NCI-H460 (cell line): ENCODE measurements at regions not wholly inside any gene's neighbourhood (a gene's known extent, or its start where the extent isn't known, plus 50 kb on each side); places are given as distances from the start of the nearest gene placed in this dataset.
"Not testable (repeated sequence)": the region's sequence is repeated elsewhere in the genome, so short reads cannot be mapped to it uniquely, and the experiment has no call there.

Experiments used
- DNase-seq: peaks from one replicate; pipeline ENCODE4 v3.0.0-alpha.2; 2016; ENCODE audit warnings: low read depth; ENCODE audit errors: extremely low read depth

DNA sequence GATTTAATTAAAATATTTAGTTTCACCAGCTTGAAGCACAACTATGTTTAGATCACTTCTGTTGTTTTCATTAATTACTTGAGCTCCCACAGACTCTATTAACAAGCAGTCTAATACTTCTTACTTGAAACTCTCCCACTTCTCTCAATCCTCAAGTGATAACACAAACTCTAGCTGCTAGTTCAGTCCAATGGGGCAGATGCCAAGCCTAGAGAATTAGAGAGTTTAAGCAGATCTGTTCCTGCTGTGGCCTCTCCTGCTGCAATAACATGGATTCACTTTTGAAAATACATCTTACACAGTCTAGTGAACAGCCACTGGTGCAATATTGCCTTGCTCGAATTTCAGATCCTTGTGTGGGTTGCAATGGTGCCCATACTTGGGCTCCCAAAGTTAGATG lies 566.4 kb upstream of the SGO1 start:
- DNase-seq, result no peak

DNA sequence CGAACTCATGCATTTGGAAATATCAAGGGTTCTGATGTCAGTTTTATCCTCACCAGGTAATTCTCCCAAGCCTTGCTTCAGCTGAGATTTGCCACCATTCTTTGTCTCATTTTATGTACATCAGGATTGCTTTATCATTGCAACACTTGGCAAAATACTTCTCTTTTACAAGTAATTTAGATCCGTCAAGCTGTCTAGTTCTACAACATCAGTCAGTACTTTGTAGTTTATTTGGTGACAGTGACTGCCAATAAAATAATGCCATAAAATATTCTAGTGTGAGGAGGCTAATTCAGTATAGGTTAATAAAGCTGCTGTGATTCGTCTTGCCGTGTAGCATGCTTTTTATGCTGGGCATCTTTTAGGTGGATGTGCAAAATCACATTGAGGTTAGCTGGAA lies 565.3 kb upstream of the SGO1 start:
- DNase-seq, result no peak

DNA sequence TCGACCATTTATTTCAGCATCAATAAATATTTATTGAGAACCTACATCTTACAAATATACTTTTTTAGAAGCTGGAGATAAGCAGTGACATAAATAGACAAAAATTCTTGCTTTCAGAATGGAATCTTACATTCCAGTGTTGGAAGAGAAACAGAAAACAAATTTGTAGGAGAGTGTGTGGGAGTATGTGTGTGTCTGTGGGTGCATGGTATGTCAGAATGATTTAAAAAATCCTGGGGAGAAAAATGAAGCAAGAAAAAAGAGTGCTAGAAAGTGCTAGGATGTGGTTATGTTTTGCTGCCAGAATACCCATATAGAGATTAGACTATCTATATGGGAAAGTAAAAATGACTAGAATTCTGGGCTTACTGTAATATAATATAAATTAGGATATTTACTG lies 561.7 kb upstream of the SGO1 start:
- DNase-seq, result no peak

DNA sequence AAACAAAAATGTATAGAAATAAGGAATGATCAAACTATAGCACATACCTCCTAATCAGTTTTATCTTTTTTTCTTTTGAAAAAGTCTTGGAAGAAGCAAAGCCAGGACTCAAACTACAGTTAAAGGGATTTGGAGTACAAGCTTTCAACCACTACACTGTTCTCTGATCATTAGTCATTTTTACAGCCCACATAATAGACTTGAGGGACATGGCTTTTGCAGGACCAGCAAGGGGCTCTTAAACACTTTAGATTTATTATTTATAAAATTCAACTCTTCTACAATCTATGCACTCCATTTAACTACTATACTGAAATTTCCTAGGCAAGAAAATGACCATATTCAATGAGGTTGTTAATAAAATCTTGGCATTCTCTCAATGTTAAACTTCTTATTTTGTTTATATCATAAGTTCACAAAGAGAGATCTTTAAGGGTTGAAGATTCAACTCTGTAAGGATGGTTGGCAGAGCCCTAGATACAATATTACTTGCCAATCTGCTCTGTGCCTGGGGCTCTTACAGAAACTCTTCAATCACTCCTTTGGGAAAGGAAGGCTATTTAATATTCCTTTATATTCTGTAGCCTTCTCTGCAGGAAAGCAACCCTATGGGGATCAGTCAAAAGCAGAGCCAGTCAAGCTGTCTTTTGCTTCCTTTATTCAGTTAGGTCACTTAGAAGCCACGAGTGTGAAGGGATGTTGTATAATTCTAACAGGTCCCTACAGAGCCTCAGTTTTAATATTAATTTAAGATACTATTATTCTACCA lies 557.7 kb upstream of the SGO1 start:
- no peak for DNase-seq

DNA sequence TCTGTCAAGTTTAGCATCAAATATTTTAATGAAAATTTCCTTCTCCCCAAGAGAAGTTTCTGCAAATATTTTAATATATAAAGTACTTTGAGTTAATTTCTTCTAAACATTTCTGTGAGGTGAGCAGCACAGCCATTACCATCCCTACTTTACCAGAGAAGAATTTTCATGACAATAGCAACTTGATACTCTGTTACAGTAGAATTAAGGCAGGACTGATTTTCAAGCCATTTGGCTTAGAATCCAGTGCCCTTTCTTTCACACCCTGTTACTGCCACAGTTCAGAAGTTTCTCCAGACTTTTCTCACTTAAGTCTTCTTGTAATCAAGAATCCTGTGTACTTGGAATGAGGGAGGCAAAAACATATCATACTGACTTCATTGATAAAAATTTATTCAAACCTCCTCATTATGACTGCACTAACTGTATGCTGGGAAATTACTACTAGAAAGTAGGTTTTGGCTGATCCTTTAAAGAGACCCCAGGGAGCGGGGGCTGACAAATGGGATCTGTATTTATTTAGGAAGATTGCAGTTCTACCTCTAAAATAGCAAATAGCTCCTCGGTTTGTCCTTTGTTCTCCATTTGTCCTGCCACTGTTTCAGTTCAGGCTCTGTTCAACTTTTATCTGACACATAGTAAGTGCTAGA lies 557.0 kb upstream of the SGO1 start:
- no peak for DNase-seq

DNA sequence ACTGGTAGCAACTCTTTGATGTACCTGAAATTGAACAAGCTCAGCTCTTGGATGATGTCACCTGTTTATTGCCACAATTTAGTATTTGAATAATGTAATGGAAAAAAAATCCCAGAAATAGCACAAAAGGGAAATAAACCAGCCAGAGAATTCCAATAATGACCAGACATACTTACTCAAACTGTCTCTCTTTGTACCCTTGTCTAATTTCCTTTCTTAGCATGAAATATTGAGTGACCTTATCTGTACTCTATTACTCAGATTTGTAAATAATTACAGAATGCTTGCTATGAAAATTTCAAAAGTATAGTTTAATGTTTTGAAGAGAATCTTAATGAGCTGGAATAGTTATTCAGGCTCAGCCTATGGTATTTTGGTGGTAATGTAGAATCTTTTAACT lies 555.4 kb upstream of the SGO1 start:
- DNase-seq, result no peak

DNA sequence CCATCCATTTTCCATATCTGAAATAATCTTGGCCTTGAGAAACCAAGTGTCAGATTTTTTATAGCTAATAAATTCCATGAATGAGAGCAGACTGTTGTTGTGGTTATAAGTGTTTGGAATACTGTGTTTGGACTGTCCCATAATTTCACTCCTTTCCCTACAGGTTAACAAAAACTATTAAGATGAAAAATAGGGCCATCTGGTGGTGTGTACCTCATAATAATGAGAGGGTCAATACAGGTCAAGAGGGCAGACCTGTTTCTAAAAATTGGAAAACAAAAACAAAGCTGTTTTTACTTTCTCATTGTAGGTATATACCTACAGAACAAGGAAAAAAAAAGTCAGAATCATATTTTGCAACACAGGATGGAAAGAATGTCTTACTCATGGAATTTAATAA lies 553.8 kb upstream of the SGO1 start:
- no peak for DNase-seq

DNA sequence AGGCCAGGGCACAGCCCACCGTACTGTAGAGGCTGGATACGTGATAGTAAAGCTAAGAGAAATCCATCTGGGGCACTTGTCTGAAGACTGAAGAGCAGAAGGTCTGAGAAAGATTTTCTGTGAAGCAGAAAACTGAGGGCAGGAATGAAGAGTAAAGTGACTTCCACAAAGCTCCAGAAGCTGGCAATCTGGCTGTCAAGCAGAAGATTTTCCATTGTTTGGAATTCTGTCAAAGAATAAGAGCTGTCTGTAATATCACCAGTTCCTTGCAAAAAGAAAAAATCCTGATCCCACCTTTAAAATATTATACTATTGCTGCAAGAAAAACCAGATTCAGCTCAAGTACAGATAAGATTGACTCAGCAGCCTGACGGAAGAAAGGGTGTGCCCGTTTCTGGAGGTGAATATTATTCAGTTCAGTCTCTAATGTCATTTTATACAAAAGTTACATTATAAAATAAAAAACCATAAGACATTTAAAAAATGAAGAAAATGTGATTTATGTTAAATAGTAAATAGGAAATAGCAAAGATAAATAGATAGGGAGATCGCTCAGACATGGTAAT lies 550.4 kb upstream of the SGO1 start:
- DNase-seq, result no peak

DNA sequence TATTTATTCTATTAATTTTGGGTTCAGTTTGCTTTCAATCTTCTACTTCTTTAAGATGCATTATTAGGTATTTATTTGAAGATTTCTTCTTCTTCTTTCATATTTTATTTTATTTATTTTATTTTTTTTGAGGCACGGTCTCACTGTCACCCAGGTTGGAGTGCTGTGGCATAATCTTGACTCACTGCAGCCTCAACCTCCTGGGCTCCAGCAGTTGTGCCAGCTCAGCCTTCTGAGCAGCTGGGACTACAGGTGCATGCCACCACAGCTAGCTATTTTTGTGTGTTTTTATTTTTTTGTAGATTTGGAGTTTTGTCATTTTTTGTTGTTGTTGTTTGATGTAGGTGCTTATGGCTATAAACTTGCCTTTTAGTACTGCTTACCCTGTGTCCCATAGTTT lies 543.2 kb upstream of the SGO1 start:
- DNase-seq, result no peak

DNA sequence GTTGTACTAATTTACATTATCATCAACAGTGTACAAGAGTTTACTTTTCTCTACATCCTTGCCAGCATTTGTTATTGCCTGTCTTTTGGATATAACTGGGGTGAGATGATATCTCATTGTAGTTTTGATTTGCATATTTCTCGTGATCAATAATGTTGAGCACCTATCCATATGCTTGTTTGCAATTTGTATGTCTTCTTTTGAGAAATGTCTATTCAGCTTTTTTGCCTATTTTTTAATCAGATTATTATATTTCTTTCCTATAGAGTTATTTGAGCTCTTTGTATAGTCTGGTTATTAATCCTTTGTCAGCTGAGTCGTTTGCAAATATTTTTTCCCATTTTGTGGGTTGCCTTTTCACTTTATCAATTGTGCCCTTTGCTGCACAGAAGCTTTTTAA lies 540.8 kb upstream of the SGO1 start:
- DNase-seq, result no peak

DNA sequence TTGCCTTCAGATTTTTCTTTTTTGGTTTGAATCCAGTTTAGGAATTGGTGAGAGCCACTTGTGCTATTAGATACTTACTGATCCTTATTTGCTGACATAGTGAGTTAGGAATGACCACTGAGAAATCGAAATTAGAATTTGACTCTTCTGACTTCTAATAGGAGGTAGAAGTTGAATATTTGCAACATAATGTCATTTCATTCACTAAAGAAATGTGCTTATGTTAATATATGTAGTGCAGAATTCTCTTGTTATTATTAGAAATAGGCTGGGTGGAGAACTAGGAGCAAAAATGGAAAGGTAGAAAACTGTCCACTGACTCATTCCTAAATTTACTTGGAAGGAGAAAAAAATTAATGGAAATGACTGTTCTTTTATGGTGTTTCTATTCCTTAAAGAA lies 538.2 kb upstream of the SGO1 start:
- DNase-seq, result no peak

DNA sequence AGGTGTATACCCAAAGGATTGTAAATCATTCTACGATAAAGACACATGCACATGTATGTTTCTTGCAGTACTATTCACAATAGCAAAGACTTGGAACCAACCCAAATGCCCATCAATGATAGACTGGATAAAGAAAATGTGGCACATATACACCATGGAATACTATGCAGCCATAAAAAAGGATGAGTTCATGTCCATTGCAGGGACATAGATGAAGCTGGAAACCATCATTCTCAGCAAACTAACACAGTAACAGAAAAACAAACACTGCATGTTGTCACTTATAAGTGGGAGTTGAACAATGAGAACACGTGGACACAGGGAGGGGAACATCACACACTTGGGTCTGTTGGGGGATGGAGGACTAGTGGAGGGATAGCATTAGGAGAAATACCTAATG lies 530.4 kb upstream of the SGO1 start:
- DNase-seq, result not testable (repeated sequence)

DNA sequence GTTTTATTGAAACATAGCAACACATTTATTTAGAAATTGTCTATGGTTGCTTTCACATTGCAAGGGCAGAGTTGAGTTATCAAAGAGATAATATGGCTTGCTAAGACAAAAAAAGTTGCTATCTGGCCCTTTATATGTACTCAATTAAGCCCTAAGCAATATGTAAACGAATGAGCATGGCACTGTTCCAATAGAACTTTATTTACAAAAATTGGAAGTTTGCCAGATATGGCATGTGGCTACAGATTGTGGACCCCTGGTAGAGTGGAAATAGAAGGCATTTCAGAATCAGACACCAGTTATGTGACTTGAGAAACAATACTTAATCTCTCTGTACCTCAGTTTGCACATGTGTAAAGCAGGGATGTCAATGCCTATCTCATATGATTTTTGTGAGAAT lies 515.6 kb upstream of the SGO1 start:
- DNase-seq, result no peak

DNA sequence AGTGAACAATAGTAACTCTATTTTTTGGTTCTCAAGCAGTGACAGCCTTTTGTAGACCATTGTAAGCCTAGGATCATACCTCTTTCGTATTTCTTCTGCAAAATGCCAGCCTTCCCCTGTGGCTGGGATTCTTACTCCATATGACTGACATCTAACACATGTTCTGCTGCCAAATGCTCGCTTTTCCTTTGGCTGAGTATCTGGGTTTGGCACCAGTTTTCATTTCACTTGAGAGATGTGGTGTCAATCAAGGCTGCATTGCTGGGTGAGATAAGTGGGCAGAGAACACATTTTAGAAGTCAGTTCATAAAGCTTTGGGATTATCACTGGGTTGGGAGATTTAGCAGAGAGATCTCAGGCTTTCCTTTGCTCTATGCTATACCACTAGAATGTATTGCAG lies 514.7 kb upstream of the SGO1 start:
- no peak for DNase-seq

DNA sequence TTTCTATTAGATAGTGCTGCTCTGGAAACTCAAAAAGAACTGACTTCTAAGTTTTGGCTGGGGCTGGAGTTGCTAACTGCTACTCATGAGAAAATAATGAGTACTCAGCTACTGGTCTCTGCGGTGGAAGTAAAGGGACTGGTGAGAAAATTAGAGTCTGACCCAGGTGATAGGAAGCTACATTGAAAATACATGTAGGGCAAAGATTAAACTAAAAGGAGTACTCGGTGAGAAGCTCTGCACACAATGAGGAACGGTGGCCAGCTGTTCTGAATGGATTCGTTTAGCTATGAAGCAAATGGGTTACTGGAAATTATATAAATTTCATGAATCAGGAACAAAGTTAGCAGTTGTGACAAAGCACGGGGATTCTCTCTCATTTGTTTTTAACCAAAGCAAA lies 512.9 kb upstream of the SGO1 start:
- DNase-seq, result no peak

DNA sequence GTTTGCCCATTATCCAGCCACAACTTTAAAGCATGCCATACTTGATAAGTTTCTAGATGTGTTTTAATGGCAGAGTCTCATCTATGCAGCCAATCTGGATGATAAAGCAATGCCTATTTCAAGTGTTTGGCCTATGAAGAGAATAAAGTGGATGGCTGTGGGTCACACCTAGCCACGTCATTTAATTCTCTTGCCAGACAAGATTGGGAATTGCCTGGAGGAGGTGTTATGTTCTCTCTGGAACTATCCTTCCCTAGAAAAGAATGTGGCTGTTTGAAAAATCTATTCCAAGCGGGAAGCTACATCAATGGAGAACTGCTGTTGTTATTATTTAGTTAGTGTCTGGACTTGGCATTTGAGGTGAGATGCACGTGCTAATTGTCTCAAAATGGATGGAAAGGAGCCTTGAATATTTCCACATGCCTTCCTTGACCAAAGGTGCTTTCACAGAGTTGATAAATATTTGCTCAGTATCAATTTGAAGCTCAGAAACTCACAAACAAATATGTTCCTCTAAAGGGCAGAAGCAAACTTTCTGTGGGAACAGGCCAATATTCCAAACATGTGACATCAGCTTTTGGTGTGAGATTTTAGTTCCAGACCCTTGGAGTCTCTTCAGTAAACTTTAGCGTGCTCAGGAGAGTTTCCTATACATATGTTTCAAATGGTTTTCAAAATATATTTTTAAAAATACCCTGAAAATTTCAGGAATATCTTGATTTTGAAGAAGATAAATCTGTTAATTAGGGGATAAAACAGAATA lies 510.6 kb upstream of the SGO1 start:
- DNase-seq, result no peak

DNA sequence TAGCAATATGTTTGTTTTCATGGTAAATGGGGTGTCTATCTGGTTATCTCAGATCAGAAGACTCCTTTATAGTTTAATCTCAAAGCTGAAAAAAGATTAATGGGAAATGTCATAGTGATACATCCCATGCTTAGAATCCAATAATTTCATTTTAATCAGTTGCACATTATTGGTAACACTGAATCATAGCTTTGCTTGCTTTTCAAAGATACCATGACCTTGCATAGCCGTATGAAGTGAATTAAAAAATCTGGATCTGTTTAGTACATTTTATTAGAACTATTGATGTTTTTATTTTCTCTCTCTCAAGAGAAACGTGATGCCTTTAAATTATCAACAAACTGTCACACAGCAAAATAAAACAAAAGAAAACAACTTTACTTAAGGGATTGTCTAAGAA lies 506.7 kb upstream of the SGO1 start:
- DNase-seq, result no peak

DNA sequence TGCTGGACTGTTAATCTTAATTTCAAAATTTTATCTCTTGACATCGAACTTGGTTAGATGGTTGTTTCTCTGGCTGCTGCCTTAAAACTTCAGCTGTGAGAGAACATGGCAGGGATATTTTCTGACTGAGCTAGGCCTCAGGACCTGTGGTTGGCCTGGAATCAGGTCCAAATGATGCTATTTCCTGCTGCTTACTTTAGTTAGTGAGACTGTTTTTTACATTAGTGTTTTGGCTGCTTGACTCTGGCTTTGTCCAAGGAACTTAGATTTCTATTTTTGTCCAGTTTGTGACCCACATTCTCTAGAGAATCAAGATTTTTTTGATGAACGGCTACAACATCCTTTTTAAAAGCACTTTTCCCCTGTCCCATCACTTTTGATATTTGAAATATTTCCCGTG lies 497.9 kb upstream of the SGO1 start:
- no peak for DNase-seq

DNA sequence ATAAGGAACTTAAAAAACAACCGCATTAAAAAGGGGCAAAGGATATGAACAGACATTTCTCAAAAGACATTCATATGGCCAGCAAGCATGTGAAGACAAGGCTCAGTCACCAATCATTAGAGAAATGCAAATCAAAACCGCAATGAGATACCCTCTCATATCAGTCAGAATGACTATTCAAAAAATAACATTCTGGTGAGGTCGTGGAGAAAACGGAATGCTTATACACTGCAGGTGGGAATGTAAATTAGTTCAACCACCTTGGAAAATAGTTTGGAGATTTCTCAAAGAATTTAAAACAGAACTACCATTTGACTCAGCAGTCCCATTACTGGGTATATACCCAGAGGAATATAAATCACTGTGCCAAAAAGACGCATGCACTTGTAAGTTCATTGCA lies 496.6 kb upstream of the SGO1 start:
- DNase-seq, result no peak

DNA sequence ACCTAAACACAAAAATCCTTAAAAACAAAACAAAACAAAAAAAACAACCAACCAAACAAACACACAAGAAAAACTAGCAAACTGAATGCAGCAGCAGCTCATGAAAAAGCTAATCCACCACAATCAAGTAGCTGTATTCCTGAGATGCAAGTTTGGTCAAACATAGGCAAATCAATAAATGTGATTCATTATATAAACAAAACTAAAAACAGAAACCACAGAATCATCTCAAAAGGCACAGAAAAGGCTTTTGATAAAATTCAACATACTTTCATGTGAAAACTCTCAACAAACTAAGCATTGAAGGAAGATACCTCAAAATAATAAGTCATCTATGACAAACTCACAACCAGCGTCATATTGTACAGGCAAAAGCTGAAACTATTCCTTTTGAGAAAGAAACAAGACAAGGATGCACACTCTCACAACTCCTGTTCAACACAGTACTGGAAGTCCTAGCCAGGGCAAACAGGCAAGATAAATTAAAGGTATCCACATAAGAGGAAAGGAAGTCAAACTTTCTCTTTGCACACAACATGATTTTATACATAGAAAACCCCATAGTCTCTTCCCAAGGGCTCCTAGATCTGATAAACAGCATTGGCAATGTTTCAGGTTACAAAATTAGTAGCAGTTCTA lies 495.1 kb upstream of the SGO1 start:
- DNase-seq, result no peak

DNA sequence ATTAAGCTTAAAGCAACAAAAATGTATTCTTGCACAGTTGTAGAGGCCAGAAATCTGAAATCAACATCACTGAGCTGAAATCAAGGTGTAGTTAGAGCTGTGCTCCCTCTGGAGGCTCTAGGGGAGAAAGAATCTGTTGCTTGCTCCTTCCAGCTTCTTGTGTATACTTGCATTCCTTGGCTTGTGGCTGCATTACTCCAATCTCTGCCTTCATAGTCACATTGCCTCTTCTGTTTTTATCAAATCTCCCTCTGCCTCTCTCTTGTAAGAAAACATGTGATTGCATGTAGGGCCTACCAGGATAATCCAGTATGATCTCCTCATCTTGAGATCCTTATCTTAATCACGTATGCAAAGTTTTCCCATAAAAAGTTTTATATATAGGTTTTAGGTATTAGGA lies 487.9 kb upstream of the SGO1 start:
- no peak for DNase-seq
